A673 (cell line): ENCODE measurements at regions not wholly inside any gene's neighbourhood (a gene's known extent, or its start where the extent isn't known, plus 50 kb on each side); places are given as distances from the start of the nearest gene placed in this dataset.

ENCODE experiments used
- CTCF ChIP-seq: fragments of 300-800, 200-600 bp; sonication (generic); conservative IDR thresholded peaks from 2 replicates; pipeline ENCODE4 v1.5.1; 2017; ENCODE audit warnings: low read depth, mild to moderate bottlenecking, antibody characterized with exemption, low read length, moderate library complexity, mixed read lengths
- EZH2 ChIP-seq: fragments of 200-600 bp; sonication (generic); IDR thresholded peaks from 2 replicates; pipeline ENCODE4 v1.6.1; 2017; ENCODE audit warnings: borderline replicate concordance, low read depth, mild to moderate bottlenecking, mixed read lengths, antibody characterized with exemption, low read length; ENCODE audit not compliant: poor library complexity, severe bottlenecking

GRCh38 chr1:4021136-4021973, 121.3 kb upstream of the C1orf174 start:
- TF ChIP-seq EZH2, result no peak
- no peak for TF ChIP-seq CTCF
